ENCODE measurements at regions not wholly inside any gene's neighbourhood (a gene's known extent, or its start where the extent isn't known, plus 50 kb on each side); places are given as distances from the start of the nearest gene placed in this dataset.
"Not testable (repeated sequence)": the region's sequence is repeated elsewhere in the genome, so short reads cannot be mapped to it uniquely, and the experiment has no call there.

GRCh38 chr14:34059037-34059924 is 108.4 kb upstream of the EGLN3 start:
- no peak for DNase-seq

GRCh38 chr14:34058510-34058909 is 107.6 kb upstream of the EGLN3 start:
- DNase-seq, result no peak

GRCh38 chr14:34056046-34056445 is 105.2 kb upstream of the EGLN3 start:
- DNase-seq, result no peak

GRCh38 chr14:34055157-34055950 is 104.5 kb upstream of the EGLN3 start:
- DNase-seq, result no peak

DNA sequence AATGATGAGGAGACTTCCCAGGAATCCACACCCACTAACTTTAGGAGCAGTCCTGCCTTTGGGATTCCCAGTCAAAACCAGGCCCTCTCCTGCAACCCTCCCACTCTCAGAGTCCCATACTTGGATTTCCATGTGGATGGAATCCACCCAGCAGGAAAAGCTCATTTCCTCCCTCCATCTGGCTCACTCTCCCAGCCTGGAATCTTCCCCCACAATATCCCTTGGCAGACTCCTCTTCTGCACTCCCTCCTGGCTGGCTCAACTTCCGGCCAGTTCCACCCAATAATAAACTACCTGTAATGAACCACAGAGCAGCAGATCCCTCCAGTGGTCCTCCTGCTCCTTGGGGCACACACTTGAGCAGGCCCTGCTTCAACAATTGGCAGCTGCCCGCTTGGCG is 102.8 kb upstream of the EGLN3 start:
- no peak for DNase-seq

GRCh38 chr14:34052658-34053014 is 101.8 kb upstream of the EGLN3 start:
- no peak for DNase-seq

- no peak for DNase-seq
These were observed 101.2 kb upstream of the EGLN3 start for GRCh38 chr14:34051966-34052657.

- DNase-seq, result no peak
These were observed 99.7 kb upstream of the EGLN3 start for GRCh38 chr14:34050606-34051005.

- DNase-seq, result no peak
These were observed 98.9 kb upstream of the EGLN3 start for GRCh38 chr14:34049790-34050189.

- DNase-seq, result not testable (repeated sequence)
These were observed 98.3 kb upstream of the EGLN3 start for GRCh38 chr14:34049187-34049586.

- no peak for DNase-seq
These were observed 96.1 kb upstream of the EGLN3 start for GRCh38 chr14:34046799-34047520.

DNA sequence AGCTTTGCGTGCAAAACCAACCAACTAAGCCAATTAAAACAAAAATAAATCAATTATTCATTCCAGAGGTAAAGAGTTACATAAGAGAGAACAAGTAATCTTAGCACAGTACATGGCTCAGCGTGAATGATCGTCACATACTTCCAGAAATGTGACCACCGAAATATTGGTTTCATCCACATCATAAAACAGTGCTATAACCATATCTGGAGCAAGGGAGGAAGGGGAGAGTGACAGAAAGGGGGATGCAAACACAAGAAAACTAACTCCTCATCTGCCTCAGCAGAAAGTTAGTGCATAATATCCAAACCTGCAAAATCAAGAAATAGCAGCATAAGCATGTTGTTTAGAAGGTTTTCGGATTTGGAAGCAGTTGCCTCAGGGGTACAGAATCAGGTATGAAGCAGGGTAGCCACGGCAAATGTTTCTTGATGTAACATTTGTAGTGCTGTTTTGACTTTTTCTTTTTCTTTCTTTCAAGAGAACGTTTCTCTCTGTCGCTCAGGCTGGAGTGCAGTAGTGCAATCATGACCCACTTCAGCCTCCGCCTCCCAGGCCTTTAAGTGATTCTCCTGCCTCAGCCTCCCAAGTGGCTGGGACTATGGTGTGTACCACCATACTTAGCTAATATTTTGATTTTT is 93.9 kb upstream of the EGLN3 start:
- no peak for DNase-seq

GRCh38 chr14:34044373-34044637 is 93.4 kb upstream of the EGLN3 start:
- no peak for DNase-seq

GRCh38 chr14:34043627-34044372 is 92.9 kb upstream of the EGLN3 start:
- DNase-seq, result no peak

DNA sequence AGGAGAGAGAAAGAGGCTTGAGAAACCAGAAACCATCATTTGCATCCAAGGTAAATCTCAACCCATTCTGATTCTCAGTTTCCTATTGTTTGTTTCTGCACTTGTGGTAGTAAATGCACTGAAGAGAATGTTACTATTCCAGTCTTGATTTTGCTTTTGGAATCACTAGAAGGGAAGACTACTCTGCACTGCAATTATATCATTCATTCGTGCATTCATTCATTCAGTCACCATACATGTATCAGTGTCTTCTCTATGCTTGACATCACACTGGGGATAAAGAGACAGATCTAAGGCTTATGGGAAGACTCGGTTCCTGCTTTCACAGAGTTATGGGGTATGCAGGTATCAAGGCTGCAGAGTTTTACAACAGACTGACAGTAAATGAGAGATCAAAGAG is 90.3 kb upstream of the EGLN3 start:
- DNase-seq, result no peak

DNA sequence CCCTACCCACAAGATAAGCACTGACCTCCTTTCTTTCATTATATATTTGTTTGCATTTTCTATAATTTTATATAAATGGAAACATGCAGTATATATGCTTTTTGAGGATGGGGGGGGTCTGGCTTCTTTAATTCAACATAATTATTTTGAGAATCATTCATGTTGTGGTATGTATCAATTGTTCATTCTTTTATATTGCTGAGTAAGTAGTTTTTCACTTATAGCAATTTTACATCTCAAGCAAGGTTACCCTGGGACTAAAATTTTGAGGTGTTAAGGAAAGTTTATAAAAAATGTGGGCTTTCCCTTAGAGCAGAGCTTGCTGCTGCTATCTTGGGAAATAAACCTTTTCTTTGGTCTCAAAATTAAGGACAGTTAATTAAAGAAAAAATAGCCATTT is 89.9 kb upstream of the EGLN3 start:
- DNase-seq, result no peak

GRCh38 chr14:34039428-34040047 is 88.7 kb upstream of the EGLN3 start:
- DNase-seq, result no peak

DNA sequence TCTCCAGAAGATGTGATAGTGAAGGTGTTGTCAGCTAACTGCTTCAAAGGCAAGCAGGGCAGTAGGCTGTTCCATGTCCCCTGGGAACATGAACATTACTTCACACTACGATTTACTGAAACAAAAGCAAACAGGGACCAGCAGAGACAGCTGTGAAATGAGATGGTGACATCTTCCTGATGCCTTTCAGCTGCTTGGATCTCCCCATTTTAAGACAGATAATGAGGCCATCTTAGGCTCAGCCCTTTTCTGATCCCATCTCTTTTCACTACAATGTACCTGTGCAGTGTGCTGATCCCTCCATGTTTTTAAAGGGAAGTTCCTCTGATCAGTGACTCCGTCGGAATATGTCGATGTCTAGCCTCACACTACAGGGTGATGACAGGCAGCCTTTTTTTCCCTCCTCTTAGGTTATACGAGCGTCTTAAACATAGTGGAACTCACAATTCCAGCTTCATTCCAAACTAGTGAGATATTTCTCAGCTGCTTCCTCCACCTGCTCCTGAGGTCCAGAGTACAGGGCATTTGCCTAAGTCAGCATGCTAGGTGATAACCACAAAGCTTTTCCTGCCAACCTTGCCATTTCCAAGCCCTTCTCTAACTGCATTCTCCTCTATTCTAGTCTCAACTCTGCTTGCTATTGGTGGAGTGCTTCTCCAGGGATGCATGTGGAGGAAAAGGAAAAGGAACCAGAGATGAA is 87.6 kb upstream of the EGLN3 start:
- DNase-seq, result no peak

GRCh38 chr14:34036319-34036766 is 85.5 kb upstream of the EGLN3 start:
- DNase-seq, result no peak

- DNase-seq, result no peak
These were observed 85.0 kb upstream of the EGLN3 start for GRCh38 chr14:34035934-34036250.
